ENCODE measurements at regions not wholly inside any gene's neighbourhood (a gene's known extent, or its start where the extent isn't known, plus 50 kb on each side); places are given as distances from the start of the nearest gene placed in this dataset.

DNA sequence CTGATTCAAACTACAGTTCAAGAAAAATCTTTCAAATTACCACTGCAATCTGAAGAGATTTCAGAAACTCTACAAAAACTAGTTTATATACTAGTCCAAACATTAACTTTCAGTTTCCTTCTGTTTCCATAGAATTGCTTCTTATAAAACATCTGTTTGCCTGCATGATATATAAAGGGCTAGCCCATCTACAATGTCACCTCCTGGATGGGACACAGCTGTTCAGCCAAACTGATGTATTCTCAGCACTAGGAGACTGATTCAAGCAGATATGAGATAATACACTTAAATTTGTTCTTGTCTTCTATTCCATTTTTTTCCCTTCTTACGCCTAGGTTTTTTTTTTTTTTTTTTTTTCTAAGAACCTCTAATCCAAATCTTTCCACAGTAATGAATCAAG lies 1569.7 kb upstream of the IGFBP7 start:
- DNase-seq, result no peak

- no peak for DNase-seq
These were observed 1568.9 kb upstream of the IGFBP7 start for GRCh38 chr4:58679051-58679450.

DNA sequence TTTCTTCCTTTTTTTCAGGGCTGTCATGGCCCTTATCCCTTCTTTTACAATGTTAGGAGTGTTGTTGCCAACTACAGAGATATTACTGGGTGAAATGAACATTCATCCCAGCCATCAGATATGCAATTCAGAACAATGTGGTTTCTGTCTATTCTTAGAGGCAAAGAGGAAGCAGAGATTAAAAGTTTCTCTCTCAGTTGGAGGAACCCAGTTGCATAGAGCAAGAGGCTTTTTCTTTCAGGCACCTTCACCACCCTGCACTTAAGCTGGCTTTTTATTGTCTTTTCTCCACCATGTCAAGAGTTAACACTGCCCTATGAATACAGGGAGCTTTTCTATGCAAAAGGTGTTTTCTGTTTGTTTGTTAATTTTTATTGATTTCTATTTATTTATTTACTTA lies 1559.6 kb upstream of the IGFBP7 start:
- DNase-seq, result no peak

DNA sequence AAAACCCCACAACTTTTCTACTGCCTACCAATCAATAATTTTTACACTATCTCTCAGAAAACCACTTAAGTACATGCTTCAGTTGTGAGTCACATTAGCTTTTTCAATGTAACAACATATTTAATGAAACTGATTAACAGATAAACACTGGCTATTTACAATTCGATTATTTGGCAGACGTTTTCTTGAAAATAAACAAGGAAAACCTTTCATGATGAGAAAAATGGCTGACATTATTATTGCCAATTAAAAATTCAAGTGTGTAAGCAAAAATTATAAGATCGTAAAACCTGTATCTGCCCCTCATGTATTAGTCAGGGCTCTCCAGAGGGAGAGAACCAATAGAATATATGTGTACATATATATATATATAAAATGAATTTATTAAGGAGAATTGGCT lies 1555.5 kb upstream of the IGFBP7 start:
- DNase-seq, result no peak

- no peak for DNase-seq
These were observed 1548.5 kb upstream of the IGFBP7 start for GRCh38 chr4:58658701-58659100.

- DNase-seq, result no peak
These were observed 1543.1 kb upstream of the IGFBP7 start for GRCh38 chr4:58653251-58653650.

DNA sequence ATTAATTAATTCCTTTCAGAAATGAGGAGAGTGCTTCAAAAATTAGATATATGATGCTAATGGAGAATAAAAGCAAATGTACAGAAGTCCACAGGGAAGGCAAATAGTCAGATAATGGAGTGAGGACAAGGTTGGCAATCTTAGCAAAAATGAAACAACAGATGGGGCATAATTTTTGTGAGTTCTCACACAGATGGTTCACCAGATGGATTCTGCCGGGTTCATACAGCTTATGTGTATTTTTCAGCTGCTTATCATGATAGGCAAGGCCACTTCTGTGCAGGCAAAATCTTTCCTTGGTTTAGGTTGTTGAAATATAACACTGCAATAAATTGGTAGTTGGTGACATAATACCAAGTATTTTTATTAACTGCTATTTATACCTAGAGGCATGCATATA lies 1539.0 kb upstream of the IGFBP7 start:
- no peak for DNase-seq

DNA sequence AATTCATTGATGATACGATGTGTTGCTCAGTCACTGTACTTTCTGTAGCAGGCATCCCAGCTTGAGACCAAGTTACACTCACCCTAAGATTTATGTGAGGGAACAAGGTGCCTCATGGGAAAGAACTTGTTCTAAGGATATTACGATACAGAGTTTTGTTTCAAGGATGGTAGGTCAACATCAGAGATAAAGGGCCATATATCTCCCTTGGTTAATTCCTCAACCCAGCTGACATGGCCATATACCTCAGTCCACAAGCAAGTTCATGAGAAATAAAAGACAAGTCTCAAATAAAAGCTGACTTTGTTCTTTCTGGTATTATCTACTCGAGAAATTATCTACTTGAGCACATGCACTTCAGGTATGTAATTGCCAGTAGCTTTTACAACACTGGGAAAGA lies 1535.9 kb upstream of the IGFBP7 start:
- no peak for DNase-seq

GRCh38 chr4:58644549-58644948 lies 1534.4 kb upstream of the IGFBP7 start:
- DNase-seq, result no peak

- DNase-seq, result no peak
These were observed 1526.2 kb upstream of the IGFBP7 start for GRCh38 chr4:58636381-58636780.

- no peak for DNase-seq
These were observed 1507.0 kb upstream of the IGFBP7 start for GRCh38 chr4:58617226-58617625.

DNA sequence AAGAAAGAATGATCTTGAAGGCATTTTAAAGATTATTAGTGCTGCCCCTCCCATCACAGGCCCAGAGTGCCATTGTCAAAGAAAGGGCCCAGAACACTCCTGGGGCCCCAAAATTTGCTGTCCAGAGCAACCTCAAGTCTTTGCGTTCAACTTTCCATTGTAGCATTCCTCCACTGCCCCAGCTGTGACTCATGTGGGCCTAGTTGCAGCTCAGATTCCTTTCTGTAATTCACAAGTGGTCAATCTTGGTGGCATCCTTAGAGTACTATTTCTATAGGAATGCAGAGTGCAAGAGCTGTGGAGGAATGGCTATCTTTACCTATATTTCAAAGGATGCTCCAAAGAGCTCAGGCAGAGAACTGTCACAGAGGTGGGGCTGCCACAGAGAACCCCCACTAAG lies 1500.8 kb upstream of the IGFBP7 start:
- DNase-seq, result no peak

GRCh38 chr4:58606303-58606702 lies 1496.1 kb upstream of the IGFBP7 start:
- no peak for DNase-seq

DNA sequence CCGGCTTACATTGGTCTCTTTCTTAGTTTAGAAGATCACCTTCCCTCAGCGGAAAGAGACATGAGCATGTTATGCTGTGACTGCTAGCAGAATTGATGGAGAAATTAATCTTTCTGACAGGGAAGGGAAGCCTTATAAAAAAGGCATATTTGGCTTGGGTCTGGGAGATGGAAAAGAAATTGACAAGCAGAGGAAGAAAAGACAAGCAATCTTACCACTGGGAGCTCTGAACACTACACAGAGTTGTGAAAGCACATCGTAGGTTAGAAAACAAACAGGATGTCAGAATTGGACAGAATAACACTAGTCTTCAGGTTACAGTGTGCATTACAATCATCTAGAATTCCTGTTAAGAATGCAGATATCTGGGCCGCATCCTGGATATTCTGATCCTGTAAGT lies 1493.8 kb upstream of the IGFBP7 start:
- no peak for DNase-seq

GRCh38 chr4:58602731-58603359 lies 1492.7 kb upstream of the IGFBP7 start:
- no peak for DNase-seq

GRCh38 chr4:58602022-58602421 lies 1491.8 kb upstream of the IGFBP7 start:
- no peak for DNase-seq

DNA sequence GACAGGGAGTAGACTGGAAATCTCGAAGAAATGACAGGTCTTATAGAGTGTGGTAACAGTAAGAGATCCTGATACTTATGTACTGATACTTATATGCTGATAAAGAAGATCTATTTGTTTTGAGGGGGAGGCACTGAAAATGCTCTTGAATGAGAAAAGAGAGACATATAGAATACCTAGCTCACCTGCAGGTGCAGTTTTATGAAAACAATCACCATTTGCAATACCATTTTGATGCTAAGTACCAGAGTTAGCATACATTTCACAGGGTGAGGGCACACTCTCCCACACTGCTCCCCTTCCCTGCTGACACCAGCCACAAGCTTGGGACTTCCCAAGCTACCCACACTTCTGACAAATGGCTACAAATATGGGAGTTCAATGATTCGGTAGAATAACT lies 1490.1 kb upstream of the IGFBP7 start:
- no peak for DNase-seq

DNA sequence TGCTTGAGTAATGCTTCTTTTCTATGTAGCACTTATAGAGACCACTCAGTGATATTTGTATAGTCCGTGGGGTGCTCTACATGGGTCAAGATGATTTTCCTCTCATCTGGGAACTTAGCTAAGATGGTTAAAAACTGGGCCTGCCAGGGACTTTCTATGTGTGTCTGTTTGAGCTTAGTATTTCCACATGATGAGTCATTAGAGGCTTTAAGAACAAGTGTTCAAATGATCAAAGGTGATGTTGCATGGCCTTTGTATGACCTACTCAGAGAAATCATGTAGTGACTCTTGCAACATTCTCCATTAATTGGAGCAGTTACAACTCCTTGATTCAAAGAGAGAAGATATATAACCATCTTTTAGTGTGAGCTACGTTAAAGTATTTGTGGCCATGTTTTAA lies 1480.5 kb upstream of the IGFBP7 start:
- DNase-seq, result no peak

DNA sequence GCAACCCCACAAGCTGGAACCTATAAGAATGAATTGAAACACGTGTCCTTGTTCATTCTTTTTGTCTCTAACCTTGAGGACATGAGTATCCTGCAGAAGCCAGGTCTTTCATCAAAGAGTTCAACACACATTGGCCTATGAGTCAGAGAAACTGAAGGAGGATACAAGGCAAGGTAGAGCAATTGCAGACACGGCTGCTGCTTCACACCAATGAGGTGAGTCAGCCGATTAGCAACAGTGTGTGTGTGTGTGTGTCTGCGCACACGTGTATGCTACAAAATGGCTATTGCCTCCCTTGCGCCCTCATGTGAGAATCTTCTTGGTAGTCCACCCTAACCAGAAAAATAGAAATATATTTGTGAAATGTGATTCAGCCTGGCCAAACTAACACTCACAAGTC lies 1477.7 kb upstream of the IGFBP7 start:
- DNase-seq, result no peak

GRCh38 chr4:58566260-58566659 lies 1456.1 kb upstream of the IGFBP7 start:
- no peak for DNase-seq

DNA sequence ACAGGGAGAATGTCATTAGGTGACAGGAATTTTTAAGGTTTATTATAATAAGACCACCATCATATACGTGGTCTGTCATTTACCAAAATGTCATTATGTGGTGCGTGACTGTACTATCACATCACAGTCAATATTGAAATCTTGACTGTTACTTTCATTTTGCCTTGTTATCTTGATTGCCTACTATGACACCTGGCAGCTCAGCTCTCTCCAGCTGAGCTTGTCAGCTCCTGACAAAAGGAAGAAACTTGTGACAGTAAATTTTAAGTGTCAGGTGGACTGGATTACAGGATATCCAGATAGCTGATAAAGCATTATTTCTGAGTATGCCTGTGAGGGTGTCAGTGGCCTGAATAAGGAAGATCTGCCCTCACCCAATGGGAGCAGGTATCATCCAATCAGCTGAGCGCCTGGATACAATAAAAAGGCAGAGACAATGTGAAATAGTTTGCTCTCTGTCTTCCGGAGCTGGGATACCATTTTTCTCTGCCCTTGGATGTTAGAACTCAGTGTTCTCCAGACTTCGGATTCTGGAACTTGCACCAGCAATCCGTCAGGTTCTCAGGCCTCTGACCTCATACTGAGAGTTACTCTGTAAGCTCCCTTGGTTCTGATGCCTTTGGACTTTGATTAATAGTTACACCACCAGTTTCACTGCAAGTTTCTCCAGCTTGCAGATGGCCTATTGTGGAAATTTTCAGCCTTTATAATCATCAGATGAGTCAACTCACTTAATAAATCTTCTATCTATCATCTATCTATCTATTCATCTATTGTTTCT lies 1454.7 kb upstream of the IGFBP7 start:
- DNase-seq, result no peak

- no peak for DNase-seq
These were observed 1451.0 kb upstream of the IGFBP7 start for GRCh38 chr4:58561170-58561569.

DNA sequence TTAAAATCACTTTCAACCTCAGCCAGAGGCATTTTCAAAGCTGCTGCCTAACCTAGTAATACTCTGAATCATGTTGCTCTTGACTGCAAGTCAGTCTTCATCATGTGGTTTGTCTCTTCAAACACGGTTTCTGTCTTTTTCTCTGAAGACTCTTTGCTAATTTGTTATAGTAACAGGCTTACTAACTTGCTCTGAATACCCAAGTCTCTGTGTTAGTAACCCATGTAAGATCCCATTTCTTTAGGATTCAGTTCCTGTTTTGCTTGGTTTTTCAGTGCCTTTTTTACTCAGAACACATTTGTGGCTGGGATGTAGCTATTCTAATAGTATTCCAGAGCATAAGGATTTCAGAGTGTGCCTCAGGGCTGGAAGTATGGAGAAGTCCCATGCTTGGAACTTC lies 1450.6 kb upstream of the IGFBP7 start:
- DNase-seq, result no peak

GRCh38 chr4:58553679-58554078 lies 1443.5 kb upstream of the IGFBP7 start:
- DNase-seq, result no peak

GRCh38 chr4:58553031-58553430 lies 1442.8 kb upstream of the IGFBP7 start:
- no peak for DNase-seq

Data from EL (cell line).